Astrocyte of the cerebellum (primary cell): ENCODE measurements at regions not wholly inside any gene's neighbourhood (a gene's known extent, or its start where the extent isn't known, plus 50 kb on each side); places are given as distances from the start of the nearest gene placed in this dataset.

ENCODE experiments used
- DNase-seq: peaks from one replicate; pipeline ENCODE4 v3.0.0-alpha.2; 2011; ENCODE audit warnings: low read depth
- H3K4me3 ChIP-seq: 2 replicates; pipeline ENCODE4 v1.5.1; 2011; ENCODE audit warnings: mild to moderate bottlenecking, low read depth, low read length, moderate library complexity
- CTCF ChIP-seq: IDR thresholded peaks from 2 replicates; pipeline ENCODE4 v1.5.1; 2012; ENCODE audit warnings: low read length, low read depth, moderate library complexity, mild to moderate bottlenecking; ENCODE audit errors: missing control alignments
- in situ Hi-C: cut with HindIII; loops from 2 replicates; pipeline ENCODE4 v1.10.0; 2017; ENCODE audit warnings: low sequenced_read_pairs

- DNase-seq = peak; percentile 70
- TF ChIP-seq CTCF = no peak
- in situ Hi-C loops = no loop called here
- no peak overlapping the region for H3K4me3 ChIP-seq
These were observed 601.1 kb upstream of the SETBP1 start for GRCh38 chr18:44079606-44080005.

GRCh38 chr18:44080054-44080453, 600.6 kb upstream of the SETBP1 start:
- H3K4me3 ChIP-seq = no peak overlapping the region
- in situ Hi-C loops = no loop called here
- DNase-seq = no peak
- no peak for TF ChIP-seq CTCF

GRCh38 chr18:44089732-44090131, 591.0 kb upstream of the SETBP1 start:
- H3K4me3 ChIP-seq = no peak overlapping the region
- no peak for TF ChIP-seq CTCF
- in situ Hi-C loops = no loop called here
- DNase-seq = no peak

GRCh38 chr18:44090453-44090852, 590.2 kb upstream of the SETBP1 start:
- H3K4me3 ChIP-seq = no peak overlapping the region
- no peak for TF ChIP-seq CTCF
- in situ Hi-C loops = no loop called here
- DNase-seq = no peak

GRCh38 chr18:44093253-44093652, 587.4 kb upstream of the SETBP1 start:
- peak; percentile 48 for DNase-seq
- TF ChIP-seq CTCF = no peak
- in situ Hi-C loops = no loop called here
- H3K4me3 ChIP-seq = no peak overlapping the region

- H3K4me3 ChIP-seq = no peak overlapping the region
- in situ Hi-C loops = no loop called here
- TF ChIP-seq CTCF = no peak
- DNase-seq = no peak
These were observed 584.7 kb upstream of the SETBP1 start for GRCh38 chr18:44096016-44096415.

- peak; percentile 12 for DNase-seq
- peak; percentile 43 for TF ChIP-seq CTCF
These were observed 582.1 kb upstream of the SETBP1 start for GRCh38 chr18:44098551-44099098.

More at GRCh38 chr18:44098551-44099098, 582.1 kb upstream of the SETBP1 start:
- in situ Hi-C loops = no loop called here
- no peak overlapping the region for H3K4me3 ChIP-seq
